ENCODE measurements at regions not wholly inside any gene's neighbourhood (a gene's known extent, or its start where the extent isn't known, plus 50 kb on each side); places are given as distances from the start of the nearest gene placed in this dataset.

DNA sequence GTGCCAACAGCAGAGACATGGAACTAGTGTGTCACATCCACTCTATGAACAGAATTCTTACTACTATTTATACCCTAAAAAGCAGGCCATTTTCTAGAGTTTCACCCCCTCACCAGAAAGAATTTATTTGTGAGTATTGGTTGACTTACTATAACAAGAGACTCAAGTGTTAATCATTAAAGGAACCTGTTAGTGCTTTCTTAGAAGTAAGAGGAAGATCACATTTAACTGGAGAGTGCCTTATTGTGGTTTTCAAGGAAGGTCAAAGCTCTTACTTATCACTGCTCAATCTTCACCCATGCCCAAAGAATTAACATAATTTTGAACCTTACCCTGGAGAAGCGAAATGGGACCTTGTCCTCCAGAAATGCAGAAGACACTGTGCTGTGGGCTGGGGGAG, 169.3 kb upstream of the PRSS1 start:
- TF ChIP-seq, protein P1, sequence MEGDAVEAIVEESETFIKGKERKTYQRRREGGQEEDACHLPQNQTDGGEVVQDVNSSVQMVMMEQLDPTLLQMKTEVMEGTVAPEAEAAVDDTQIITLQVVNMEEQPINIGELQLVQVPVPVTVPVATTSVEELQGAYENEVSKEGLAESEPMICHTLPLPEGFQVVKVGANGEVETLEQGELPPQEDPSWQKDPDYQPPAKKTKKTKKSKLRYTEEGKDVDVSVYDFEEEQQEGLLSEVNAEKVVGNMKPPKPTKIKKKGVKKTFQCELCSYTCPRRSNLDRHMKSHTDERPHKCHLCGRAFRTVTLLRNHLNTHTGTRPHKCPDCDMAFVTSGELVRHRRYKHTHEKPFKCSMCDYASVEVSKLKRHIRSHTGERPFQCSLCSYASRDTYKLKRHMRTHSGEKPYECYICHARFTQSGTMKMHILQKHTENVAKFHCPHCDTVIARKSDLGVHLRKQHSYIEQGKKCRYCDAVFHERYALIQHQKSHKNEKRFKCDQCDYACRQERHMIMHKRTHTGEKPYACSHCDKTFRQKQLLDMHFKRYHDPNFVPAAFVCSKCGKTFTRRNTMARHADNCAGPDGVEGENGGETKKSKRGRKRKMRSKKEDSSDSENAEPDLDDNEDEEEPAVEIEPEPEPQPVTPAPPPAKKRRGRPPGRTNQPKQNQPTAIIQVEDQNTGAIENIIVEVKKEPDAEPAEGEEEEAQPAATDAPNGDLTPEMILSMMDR (IDR thresholded peaks at IDR 0.05), result no peak
- TF ChIP-seq ZFX (IDR thresholded peaks at IDR 0.05; ENCODE audit: borderline replicate concordance), result no peak

All from 22Rv1 (cell line).